NCI-H748 (cell line): ENCODE measurements at regions not wholly inside any gene's neighbourhood (a gene's known extent, or its start where the extent isn't known, plus 50 kb on each side); places are given as distances from the start of the nearest gene placed in this dataset.

ENCODE experiments used
- DNase-seq: peaks from one replicate; lab custom pipeline; 2025; ENCODE audit not compliant: unreplicated experiment; lab: John Stamatoyannopoulos, UW

DNA sequence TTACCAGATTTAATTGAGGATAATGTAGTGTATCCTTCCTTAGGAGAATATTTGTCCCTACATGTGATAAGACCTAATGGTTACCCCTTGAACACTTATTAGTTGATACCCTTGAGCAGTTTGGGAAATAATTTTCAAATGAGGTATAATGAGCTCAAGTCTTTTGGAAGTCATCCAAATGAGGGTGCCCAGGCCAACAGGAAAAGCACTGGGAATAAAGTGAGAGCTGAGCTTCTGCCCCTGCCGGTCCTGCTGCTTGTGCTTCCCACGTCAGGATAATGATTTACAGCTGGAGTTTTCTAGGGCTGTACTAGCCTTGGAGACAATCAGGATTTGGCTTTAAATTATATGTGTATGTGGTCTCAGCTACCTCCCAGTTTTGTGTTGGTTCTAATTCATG is 178.8 kb upstream of the FRMD6 start:
- DNase-seq: no peak

DNA sequence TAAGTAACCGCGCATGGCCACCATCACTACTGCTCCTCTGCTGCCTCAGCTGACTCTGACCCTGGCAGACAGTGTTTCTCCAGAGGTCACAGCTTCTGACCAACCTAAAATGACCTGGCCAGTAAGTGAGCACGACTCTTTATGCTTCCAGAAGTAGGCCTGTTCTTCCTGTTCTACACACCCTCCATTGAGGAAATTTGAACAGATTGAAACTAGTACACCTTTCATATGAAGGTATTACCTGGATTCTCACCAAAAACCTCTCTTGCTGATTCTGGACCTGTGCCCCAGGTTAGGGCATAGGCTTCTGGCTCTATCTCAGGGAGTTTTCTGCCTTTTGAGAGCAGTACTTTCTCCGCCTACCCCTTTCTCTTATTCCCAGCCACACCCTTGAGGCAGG is 178.4 kb upstream of the FRMD6 start:
- no peak for DNase-seq

DNA sequence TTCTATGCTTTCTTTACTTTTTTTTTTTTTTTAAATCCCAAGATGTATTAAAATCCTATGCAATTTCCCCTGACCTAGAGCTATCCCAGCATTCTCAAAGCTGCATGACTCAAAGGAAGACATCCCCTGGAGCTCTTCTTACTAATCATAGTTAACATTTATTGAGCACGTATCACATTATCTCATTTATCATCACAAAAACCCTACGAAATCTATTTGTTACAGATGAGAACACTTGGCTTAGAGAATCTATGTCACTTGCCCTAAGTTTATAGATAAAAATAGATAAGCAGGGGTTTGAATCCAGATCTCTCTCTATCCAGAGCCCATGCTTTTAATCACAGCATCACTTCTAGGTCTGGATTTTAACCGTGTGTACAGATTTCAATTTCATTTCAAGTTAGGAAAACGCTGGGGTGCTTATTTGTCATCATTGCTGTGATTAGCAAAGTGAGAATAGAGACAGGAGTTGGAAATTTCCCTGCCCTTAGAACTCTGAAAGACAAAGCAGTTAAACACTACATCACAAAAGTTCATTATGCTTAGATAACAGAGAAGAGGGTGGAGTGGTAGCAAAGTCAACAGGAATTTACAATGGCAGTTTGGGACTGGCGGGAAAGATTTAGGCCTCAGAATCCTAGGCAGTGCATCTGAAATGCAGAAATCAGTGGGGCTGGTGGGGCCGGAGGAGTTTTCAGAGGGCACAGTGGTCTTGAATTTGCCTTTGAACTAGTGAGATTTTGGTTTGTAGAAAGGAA is 177.7 kb upstream of the FRMD6 start:
- DNase-seq: peak; percentile 36

DNA sequence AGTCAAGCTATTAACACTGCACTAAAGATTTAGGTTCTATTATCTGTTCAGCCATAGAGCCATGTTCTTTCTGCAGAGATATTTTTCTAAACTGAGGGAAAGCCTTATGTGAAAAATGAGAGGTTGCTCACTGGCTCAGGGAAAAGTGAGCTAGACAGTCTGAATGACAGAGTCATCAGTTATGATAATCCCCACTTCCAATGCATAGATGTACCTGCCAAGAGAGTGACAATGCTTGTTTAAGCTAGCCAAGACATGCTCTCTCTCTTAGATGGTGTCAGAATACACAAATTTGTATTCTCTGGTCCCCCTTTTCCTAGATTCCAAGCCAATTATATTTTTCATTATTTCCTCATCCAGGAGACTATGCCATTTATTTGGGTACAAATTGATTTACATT is 176.9 kb upstream of the FRMD6 start:
- no peak for DNase-seq

DNA sequence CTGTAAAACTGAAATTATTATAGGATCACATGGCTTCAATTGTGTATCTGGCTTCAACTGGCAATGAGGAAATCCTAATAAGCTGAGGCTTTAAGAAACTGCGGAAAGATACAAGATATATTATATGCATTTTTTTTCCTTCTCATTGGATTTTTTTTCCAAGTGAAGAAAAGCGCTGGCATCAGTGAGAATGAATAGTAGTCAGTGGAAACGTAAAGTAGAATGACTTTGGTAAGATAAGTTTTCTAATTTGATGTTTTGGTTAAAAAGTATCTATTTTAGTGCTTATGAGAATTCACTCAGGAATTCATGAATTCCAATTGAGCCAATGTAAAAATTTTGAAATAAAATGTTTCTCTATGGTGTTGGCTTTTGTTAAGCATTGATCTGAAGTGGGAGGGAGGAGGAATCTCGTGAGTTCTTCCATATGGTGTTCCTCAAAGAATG is 173.5 kb upstream of the FRMD6 start:
- no peak for DNase-seq

DNA sequence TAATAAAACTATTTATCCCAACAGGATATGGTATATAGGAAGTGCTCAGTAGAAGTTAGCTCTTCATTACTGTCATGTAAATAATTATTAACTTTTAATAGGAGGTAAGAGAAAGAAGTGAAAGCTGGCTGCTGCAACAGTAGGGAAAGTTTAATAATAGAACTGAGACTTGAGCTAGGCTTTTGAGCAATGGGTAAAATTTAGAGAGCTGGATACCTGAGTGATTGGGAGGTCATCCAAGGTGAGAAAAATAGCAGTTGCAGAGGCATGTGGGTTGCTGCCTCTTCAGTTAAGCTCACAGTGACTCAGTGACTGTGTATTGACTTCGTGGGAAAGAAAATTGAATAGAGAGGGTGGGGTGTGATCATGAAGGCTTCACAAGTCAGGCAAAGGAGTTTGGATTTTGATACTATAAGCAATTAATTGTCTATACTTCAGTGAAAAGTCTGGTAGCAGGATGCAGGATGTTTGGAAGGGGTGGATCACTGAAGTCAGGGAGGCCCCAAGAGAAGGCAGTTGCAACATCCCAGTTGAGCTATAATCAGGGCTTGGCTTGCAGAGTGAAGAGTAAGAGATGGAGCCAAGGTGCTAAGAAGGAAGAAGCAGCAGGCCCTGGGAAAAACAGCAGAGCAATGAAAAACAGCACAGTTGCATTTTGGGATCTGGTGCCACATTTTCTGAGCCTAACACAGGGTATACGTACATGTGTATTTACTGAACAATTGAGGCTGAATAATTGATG is 172.0 kb upstream of the FRMD6 start:
- DNase-seq: no peak

DNA sequence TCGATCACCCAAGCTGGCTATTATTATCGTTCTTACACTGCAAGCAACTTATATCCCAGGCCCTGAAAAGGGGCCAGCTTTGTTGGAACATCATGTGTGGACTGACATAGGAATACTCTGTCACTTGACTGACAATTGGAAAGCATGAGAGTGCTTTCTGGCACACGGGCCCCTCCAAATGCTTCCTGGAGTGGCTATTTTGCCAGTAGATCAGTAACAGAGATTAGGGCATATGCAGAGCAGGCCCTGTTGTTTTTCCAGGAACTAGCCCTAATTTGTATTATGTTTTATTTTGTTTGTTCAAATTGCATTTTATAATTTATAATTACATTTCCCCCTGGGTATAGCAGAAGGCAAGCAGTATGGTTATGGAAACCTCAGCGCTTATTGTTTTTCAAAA is 170.1 kb upstream of the FRMD6 start:
- DNase-seq: no peak

DNA sequence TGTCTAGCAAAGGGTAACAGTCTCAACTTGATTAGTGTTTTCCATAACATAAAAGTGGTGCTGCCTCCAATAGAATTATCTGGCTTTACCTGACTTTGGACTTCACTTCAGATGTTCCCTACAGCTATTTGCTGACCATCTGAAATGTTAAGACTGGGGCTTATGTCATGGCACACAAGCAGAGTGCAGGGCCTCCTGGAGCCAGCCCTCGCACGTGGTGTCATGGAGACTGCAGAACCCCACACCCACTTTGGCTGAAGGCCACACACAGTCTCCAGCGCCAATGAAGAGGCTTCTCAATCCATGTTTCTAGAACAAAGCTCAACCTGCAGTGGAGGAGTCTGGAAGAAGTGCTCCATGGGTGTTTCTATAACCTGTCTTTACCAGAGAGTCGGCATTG is 169.6 kb upstream of the FRMD6 start:
- DNase-seq: no peak

DNA sequence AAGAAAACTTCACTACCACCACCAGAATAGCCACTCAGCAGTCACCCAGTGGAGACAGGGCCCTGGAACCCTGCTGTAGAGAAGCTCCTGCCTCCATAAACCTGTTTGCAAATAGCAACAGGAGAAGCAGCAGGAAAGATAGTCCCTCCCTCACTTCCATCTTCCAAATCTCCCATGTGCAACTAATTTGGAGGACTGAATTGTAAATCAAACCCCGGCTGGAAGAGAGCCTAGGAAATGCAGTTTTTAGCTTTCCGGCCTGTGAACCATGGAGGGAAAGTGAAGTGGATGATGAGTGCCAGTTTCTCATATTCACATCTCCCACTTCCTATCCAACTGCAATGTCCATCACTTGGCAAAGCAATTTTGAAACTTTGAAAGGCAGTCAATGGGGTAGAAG is 167.2 kb upstream of the FRMD6 start:
- no peak for DNase-seq

DNA sequence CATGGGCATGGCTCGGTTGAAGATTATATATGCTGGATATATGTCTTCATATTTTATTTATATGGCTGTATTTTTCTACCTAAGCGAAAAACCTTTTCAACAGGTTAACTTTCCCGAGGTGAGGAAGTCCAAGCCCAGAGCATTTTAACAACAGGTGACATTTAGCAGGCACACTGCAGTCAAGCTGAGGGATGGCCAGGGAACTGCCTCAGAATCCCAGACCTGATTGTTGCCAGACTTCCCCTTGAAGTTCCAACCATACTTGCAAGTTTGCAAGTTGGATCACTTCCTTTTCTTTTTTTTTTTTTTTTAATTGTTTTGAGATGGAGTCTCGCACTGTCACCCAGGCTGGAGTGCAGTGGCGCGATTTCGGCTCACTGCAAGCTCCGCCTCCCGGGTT is 166.0 kb upstream of the FRMD6 start:
- DNase-seq: no peak

DNA sequence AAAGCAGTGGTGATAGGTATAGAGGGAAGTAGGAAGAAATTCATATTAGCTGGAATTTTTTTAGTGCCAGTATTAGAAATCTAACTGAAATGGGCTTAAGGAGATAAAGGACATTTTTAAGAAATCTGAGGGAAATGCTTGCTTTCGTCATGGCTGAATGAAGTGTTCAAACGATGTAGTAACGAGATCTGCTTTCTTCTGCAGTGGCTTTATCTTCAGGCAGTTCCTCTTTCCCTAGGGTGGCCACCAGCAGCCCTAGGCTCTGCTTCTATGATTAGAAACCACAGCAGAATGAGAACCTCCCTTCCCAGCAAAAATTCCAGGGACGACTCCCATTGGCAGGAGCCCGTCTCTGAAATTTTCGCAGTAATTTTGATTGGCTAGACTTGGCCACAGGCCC is 163.9 kb upstream of the FRMD6 start:
- DNase-seq: no peak

DNA sequence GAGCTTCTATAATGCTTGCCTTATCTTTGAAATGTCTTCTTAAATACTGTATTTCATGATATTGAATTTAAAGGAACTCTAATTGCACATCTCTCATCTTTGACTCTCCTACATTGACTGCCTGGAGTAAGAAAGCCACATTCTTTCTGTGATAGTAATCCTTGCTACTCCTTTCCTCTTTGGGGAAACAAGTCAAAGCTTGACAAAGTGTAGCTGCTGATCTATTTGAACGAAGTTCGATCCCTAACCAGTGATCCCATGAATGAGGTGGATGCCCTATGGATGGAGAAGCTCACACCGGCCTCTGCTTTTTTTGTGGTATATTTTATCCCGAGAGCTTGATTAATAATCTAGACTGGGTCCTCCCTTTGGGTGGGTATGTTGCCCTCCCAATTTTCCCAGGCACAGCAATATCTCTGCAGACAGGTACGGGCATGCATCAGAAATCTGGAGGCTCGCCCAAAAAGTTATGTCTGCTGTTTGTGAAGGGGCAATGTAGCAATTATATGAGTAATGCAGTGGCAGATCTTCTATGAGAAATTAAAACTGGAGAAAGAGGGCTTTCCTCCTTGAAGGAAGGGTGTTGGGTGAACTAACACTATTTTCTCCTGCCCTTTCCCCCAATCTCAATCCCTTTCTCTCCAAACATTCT is 163.0 kb upstream of the FRMD6 start:
- DNase-seq: no peak

DNA sequence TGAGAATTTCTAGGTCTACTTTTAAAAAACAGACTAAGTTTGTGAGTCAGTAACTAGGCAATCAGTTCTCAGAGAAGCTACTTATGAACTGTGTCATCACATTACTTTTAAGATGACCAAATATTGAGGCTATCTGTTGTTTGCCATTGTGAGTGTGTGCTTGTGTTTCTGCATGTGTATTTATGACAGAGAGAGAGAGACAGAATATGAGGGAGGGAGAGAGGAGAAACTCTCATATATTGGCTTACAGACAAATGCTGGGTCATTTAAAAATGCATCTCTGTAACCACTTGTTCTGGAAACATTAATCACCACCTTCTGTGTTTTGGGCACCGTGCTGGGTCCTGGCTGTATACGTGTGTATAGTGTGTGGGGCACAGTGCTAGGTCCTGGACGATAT is 161.5 kb upstream of the FRMD6 start:
- DNase-seq: no peak

DNA sequence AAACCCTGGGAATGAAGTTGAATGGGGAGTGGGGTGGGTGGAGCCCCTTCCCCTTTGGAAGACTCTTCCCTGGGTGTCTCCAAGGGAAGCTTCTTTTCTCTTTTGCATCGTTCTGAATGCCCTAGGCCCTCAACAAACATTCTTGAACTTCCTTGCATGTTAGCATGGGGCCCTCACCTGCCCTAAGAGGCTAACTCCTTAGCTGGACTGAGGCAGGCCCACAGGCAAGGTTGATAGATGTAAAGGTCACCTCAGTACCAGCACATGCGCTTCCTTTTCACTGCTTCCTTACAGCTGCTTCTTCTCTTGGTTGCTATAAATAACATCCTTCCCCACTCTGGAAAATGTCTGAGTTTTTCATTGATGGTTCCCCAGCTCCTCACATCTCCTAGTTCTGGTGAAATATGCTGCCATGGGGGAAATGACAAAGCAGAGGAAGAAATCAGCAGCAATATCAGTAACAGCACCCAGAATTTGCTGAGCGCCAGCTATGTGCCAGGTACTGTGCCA is 160.6 kb upstream of the FRMD6 start:
- no peak for DNase-seq

DNA sequence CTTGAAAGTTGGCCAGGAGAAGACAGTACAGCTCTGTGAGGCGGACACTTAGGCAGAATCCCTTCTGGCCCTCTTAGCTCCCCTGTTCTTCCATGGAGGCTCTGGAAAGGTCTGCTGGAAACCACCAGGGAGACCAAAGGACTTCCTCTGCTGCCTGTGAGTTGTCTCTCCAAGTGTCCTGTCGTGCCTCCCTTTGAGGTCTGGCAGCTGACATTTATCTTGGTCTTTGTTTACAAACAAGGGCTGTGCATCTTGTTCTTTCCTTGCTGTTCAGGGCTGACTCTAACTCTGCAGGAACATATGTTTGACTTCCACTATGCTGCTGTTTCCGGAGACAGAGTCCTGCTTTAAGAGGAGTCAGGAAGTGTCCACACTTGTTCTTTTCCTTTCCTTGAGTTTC is 159.9 kb upstream of the FRMD6 start:
- DNase-seq: no peak

DNA sequence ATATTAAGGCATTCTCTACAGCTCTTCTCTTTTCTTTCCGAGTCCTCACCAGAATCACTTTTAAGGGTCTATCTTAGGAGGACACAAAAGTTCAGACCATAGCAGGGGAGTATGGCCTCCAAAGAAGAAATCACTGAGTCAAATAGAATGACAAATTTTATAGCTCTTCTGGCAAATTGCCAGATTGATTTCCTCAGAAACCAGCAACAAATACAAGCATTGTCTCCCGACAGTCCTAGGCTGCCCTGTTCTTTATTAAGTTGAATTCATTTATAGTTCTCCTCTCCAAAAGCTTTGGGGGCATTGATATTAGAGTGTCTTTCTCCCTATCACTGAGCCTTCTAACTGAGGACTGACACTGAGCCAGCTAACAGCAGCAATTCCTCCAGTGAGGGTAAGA is 156.4 kb upstream of the FRMD6 start:
- DNase-seq: no peak

DNA sequence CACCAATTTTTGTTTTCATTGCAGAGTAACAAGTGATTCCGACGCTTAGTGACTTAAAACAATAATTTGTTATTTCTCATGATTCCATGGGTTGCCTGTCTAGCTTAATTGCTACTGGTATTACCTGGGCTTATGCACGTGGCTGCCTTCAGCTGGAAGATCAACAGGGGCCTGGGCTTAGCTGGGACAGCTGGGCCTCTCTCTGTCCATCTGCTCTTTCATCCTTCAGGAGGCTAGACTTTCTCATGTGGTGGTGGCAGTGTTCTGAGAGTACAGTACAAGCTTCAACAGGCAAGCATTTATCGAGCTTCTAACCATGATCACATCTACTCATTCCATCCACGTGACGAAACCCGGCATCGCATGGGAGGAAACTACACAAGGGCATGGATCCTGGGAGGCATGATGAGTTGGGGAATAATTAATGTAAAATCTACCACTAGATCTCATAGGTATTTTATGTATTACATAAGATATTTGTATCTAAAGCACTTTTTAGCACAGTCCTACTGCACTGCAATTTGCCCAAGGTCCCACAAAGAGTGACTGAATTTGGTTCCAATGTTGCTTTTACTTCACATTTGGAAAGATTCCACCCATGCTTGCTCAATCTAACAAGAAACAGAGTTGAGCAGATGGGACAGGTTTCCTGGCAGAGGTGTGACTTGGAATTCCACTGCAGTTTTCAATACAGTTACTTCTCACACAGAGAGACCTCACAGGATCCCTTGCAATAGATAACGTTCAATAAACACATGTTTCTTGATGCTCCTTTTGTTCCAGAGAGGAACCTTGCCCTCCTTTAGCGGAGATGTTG is 153.1 kb upstream of the FRMD6 start:
- DNase-seq: no peak

DNA sequence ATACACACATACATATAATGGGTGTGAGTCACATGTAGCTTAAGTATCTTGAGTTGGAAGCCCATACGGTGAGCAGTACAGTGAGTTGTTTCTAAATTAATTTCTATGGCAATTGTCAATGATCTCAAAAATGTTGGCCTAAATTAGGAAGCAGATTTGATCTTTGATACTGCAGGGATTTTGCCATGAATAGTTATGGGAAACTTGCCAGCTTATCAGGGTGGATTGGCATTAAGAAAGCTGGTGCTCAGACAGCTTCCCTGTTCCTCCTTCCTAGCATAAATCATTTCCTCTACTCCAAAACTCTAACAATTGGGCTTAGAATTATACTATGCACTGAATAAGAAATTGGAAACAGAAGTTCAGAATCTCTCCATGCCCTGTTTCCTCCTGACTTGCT is 150.9 kb upstream of the FRMD6 start:
- DNase-seq: no peak

DNA sequence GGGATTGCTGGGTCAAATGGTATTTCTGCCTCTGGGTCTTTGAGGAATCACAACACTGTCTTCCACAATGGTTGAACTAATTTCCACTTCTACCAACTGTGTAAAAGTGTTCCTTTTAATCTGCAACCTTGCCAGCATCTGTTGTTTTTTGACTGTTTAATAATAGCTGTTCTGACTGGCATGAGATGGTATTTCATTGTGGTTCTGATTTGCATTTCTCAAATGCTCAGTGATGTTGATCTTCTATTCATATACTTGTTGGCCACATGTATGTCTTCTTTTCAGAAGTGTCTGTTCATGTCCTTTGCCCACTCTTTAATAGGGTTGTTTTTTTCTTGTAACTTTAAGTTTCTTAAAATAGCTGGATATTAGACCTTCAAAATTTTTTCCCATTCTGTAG is 150.0 kb upstream of the FRMD6 start:
- DNase-seq: no peak

DNA sequence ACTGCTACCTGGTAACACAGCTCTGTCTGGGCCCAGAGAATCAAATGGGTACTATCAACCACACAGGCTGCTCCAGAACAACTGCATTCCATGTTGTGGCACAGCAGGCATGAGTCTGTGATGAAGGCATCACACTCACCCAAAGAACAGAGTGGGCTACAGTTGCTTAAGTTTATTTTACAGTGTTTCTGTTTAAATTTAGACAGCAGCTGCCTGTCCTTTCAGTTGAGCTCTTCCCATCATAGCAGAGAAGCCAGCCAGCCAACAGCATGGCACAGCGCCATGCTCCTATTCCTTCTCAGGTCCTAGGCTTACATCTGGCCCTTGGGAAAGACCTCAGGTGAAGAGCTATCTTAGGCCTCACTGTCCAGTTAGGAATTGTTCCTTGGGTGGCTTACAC is 147.0 kb upstream of the FRMD6 start:
- DNase-seq: no peak

DNA sequence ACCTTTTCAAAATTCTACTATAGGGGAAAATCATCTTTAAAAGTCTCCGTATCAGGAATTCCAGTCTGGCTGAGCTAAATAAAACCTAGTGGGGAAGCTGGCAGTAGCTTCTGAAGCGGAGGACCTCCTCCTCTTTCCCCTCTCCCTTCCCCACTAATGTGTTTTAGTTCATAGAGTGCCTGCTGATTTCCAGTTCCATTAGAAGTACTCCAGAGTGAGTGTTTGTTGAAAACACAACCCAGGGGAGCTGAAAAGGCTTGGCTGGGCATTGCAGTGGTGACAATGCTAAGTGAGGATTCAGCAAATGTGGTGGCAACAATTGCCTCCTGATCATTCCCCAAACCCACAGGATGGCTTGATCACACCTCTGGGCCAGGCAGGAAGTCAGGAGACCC is 144.2 kb upstream of the FRMD6 start:
- no peak for DNase-seq
